Colon (tissue), 2 donors: ENCODE measurements at regions not wholly inside any gene's neighbourhood (a gene's known extent, or its start where the extent isn't known, plus 50 kb on each side); places are given as distances from the start of the nearest gene placed in this dataset.

Experiments
- FAIRE-seq: peaks from 2 replicates; lab custom pipeline; 2012; peaks lifted over from hg19 to GRCh38; lab: Jason Lieb, UNC
- donor health status: control.
- donor health status: control.

DNA sequence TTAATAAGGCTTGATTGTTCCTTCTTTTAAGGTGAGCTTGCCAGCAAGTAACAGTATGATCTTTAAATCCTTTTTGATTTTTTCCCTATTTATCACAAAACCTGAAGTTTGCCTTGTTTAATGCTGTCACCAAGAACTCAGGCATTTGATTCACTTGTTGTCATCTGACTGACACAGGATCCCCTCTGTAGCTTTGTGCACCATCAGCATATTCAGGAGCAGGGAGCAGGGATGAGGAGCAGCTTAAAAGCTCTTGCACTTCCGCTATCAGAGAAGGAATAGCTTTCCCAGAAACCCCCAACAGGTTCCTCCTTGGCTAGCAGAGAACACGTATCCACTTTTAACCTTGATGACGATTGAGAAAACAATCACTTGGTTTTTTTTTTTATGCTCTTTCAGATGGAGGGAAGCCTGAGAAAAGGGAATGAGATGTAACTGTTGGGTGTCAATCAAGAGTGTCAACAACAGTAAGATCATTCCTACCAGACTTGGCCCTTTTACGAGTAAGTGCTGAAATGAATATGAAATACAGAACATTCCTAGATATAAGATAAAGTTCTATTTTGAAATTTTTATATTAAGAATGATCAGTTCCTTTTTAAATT lies 433.1 kb upstream of the CDH18 start:
- no peak for FAIRE-seq
